ENCODE measurements at regions not wholly inside any gene's neighbourhood (a gene's known extent, or its start where the extent isn't known, plus 50 kb on each side); places are given as distances from the start of the nearest gene placed in this dataset.
"Not testable (repeated sequence)": the region's sequence is repeated elsewhere in the genome, so short reads cannot be mapped to it uniquely, and the experiment has no call there.

GRCh38 chr10:10044922-10045764 is 972.5 kb upstream of the CELF2 start:
- no peak for DNase-seq (ENCODE audit: low read depth)

GRCh38 chr10:10045765-10046028 is 972.0 kb upstream of the CELF2 start:
- DNase-seq (ENCODE audit: low read depth) = no peak

- DNase-seq (ENCODE audit: low read depth) = no peak
Measured at GRCh38 chr10:10047426-10047825, 970.2 kb upstream of the CELF2 start.

- DNase-seq (ENCODE audit: low read depth) = no peak
Measured at GRCh38 chr10:10053051-10053450, 964.6 kb upstream of the CELF2 start.

GRCh38 chr10:10054466-10054865 is 963.2 kb upstream of the CELF2 start:
- DNase-seq (ENCODE audit: low read depth) = no peak

- DNase-seq (ENCODE audit: low read depth) = no peak
Measured at GRCh38 chr10:10055656-10056442, 961.8 kb upstream of the CELF2 start.

GRCh38 chr10:10056961-10057360 is 960.7 kb upstream of the CELF2 start:
- no peak for DNase-seq (ENCODE audit: low read depth)

GRCh38 chr10:10067644-10068043 is 950.0 kb upstream of the CELF2 start:
- no peak for DNase-seq (ENCODE audit: low read depth)

GRCh38 chr10:10074847-10075246 is 942.8 kb upstream of the CELF2 start:
- DNase-seq (ENCODE audit: low read depth) = not testable (repeated sequence)

- DNase-seq (ENCODE audit: low read depth) = no peak
Measured at GRCh38 chr10:10078446-10078845, 939.2 kb upstream of the CELF2 start.

- DNase-seq (ENCODE audit: low read depth) = no peak
Measured at GRCh38 chr10:10092581-10092980, 925.1 kb upstream of the CELF2 start.

- DNase-seq (ENCODE audit: low read depth) = no peak
Measured at GRCh38 chr10:10093021-10093420, 924.7 kb upstream of the CELF2 start.

GRCh38 chr10:10094691-10095090 is 923.0 kb upstream of the CELF2 start:
- DNase-seq (ENCODE audit: low read depth) = no peak

GRCh38 chr10:10096296-10096695 is 921.4 kb upstream of the CELF2 start:
- no peak for DNase-seq (ENCODE audit: low read depth)

GRCh38 chr10:10096898-10097297 is 920.8 kb upstream of the CELF2 start:
- DNase-seq (ENCODE audit: low read depth) = no peak

- DNase-seq (ENCODE audit: low read depth) = no peak
Measured at GRCh38 chr10:10101106-10101505, 916.6 kb upstream of the CELF2 start.

- DNase-seq (ENCODE audit: low read depth) = no peak
Measured at GRCh38 chr10:10110844-10111490, 906.7 kb upstream of the CELF2 start.

GRCh38 chr10:10118131-10118530 is 899.5 kb upstream of the CELF2 start:
- DNase-seq (ENCODE audit: low read depth) = no peak

GRCh38 chr10:10120671-10121070 is 897.0 kb upstream of the CELF2 start:
- DNase-seq (ENCODE audit: low read depth) = no peak

- DNase-seq (ENCODE audit: low read depth) = no peak
Measured at GRCh38 chr10:10125676-10126075, 892.0 kb upstream of the CELF2 start.

- no peak for DNase-seq (ENCODE audit: low read depth)
Measured at GRCh38 chr10:10126218-10126617, 891.5 kb upstream of the CELF2 start.

GRCh38 chr10:10128387-10128786 is 889.3 kb upstream of the CELF2 start:
- DNase-seq (ENCODE audit: low read depth) = no peak

- DNase-seq (ENCODE audit: low read depth) = no peak
Measured at GRCh38 chr10:10130686-10131085, 887.0 kb upstream of the CELF2 start.
